SK-N-SH (cell line): ENCODE measurements at regions not wholly inside any gene's neighbourhood (a gene's known extent, or its start where the extent isn't known, plus 50 kb on each side); places are given as distances from the start of the nearest gene placed in this dataset.

Experiments
- CTCF ChIA-PET: fragments of 300-600, 350-600 bp; formaldehyde crosslinking; extraction: SDS; loops from one replicate; lab custom pipeline; 2021; lab: Yijun Ruan, JAX
- POLR2A ChIA-PET: fragments of 350-600 bp; sonication (Branson Sonifier 250); formaldehyde crosslinking; extraction: SDS; loops from one replicate; lab custom pipeline; 2020; ENCODE audit warnings: antibody characterized with exemption, inconsistent platforms; lab: Yijun Ruan, JAX
- DNase-seq: peaks from one replicate; pipeline ENCODE4 v3.0.0; 2012
- H2AFZ ChIP-seq: fragments of 200-600 bp; sonication (generic); 2 replicates; pipeline ENCODE4 v1.8.1; 2016; ENCODE audit warnings: antibody characterized with exemption, mild to moderate bottlenecking, low read depth
- H3F3A ChIP-seq: fragments of 200-600 bp; sonication (generic); replicated peaks from 2 replicates; pipeline ENCODE3; 2016; ENCODE audit warnings: antibody characterized with exemption, mild to moderate bottlenecking; ENCODE audit not compliant: insufficient read depth
- H3K27ac ChIP-seq, 2 experiments: fragments of 200-500 bp in 1 of 2; fragments of 200-600 bp in 1 of 2; sonication (Bioruptor generic) in 1 of 2; sonication (generic), shearing (Covaris generic) in 1 of 2; 2 replicates each; pipeline versions ENCODE4 v1.5.1 to v1.6.1; 2014 to 2016; ENCODE audit warnings: low read depth in 2 of 2, inconsistent platforms in 1 of 2, low read length in 1 of 2, mild to moderate bottlenecking in 1 of 2, mixed read lengths in 1 of 2
- H3K27me3 ChIP-seq: fragments of 200-600 bp; sonication (generic), shearing (Covaris generic); 2 replicates; pipeline ENCODE4 v1.6.1; 2016; ENCODE audit warnings: mixed run types; ENCODE audit not compliant: insufficient read depth
- H3K36me3 ChIP-seq, 2 experiments: fragments of 200-500 bp in 1 of 2; fragments of 200-600 bp in 1 of 2; sonication (Bioruptor generic) in 1 of 2; sonication (generic) in 1 of 2; replicated peaks in 1 of 2; 2 replicates each; pipeline versions ENCODE3 to v1.5.1; 2014 to 2016; ENCODE audit warnings: low read length in 1 of 2, mild to moderate bottlenecking in 1 of 2; ENCODE audit not compliant: insufficient read depth in 2 of 2, control insufficient read depth in 1 of 2
- H3K4me1 ChIP-seq, 2 experiments: fragments of 200-500 bp in 1 of 2; fragments of 200-600 bp in 1 of 2; sonication (Bioruptor generic) in 1 of 2; sonication (generic), shearing (Covaris generic) in 1 of 2; 2 replicates each; pipeline versions ENCODE4 v1.5.1 to v1.6.1; 2014 to 2016; ENCODE audit warnings: low read depth in 1 of 2, low read length in 1 of 2, mixed run types in 1 of 2; ENCODE audit not compliant: insufficient read depth in 2 of 2, control insufficient read depth in 1 of 2
- H3K4me2 ChIP-seq: fragments of 200-600 bp; sonication (generic), shearing (Covaris generic); 2 replicates; pipeline ENCODE4 v1.6.1; 2017; ENCODE audit warnings: mixed run types
- H3K4me3 ChIP-seq, 2 experiments: fragments of 200-500 bp in 1 of 2; fragments of 200-600 bp in 1 of 2; sonication (Bioruptor generic) in 1 of 2; sonication (generic), shearing (Covaris generic) in 1 of 2; 2 replicates each; pipeline versions ENCODE4 v1.5.1 to v1.8.1; 2014 to 2016; ENCODE audit warnings: low read depth in 2 of 2, inconsistent platforms in 1 of 2, low read length in 1 of 2, mild to moderate bottlenecking in 1 of 2, mixed read lengths in 1 of 2, moderate library complexity in 1 of 2
- H3K79me2 ChIP-seq: fragments of 200-600 bp; sonication (generic); 2 replicates; pipeline ENCODE4 v1.8.1; 2017; ENCODE audit warnings: mild to moderate bottlenecking; ENCODE audit not compliant: insufficient read depth
- H3K9ac ChIP-seq: fragments of 200-600 bp; sonication (generic); 2 replicates; pipeline ENCODE4 v1.6.1; 2017; ENCODE audit warnings: mixed run types
- H3K9me2 ChIP-seq: fragments of 200-600 bp; sonication (generic); 2 replicates; pipeline ENCODE4 v1.6.1; 2017; ENCODE audit warnings: mixed run types
- H3K9me3 ChIP-seq: fragments of 200-600 bp; sonication (generic); 2 replicates; pipeline ENCODE4 v1.6.1; 2017; ENCODE audit warnings: mixed run types, mild to moderate bottlenecking, moderate library complexity
- H4K20me1 ChIP-seq: fragments of 200-600 bp; sonication (generic); 2 replicates; pipeline ENCODE4 v1.6.1; 2017; ENCODE audit warnings: mild to moderate bottlenecking, mixed run types; ENCODE audit not compliant: insufficient read depth
- CHD2 ChIP-seq: fragments of 150-350 bp; IDR thresholded peaks from 2 replicates; pipeline ENCODE4 v1.6.1; 2018; ENCODE audit warnings: low read length; ENCODE audit not compliant: partially characterized antibody
- EP300 ChIP-seq, 2 experiments: IDR thresholded peaks; 2 replicates each; pipeline versions ENCODE4 v1.4.0 to v1.6.1; 2012; ENCODE audit warnings: borderline replicate concordance in 1 of 2, low read depth in 1 of 2, low read length in 1 of 2
- FOSL2 ChIP-seq: IDR thresholded peaks from 2 replicates; pipeline ENCODE4 v1.4.0; 2012; ENCODE audit warnings: low read depth, mild to moderate bottlenecking, moderate library complexity, borderline replicate concordance
- FOXM1 ChIP-seq: IDR thresholded peaks from 2 replicates; pipeline ENCODE4 v1.4.0; 2012; ENCODE audit warnings: low read depth, mild to moderate bottlenecking
- GABPA ChIP-seq: IDR thresholded peaks from 2 replicates; pipeline ENCODE4 v1.4.0; 2012; ENCODE audit warnings: low read depth, mild to moderate bottlenecking
- MEF2A ChIP-seq: IDR thresholded peaks from 2 replicates; pipeline ENCODE4 v1.4.0; 2012; ENCODE audit warnings: low read depth, borderline replicate concordance
- POLR2AphosphoS5 ChIP-seq: IDR thresholded peaks from 2 replicates; pipeline ENCODE4 v1.6.1; 2012; ENCODE audit warnings: low read depth, low read length
- RCOR1 ChIP-seq: fragments of 150-350 bp; IDR thresholded peaks from 2 replicates; pipeline ENCODE4 v1.6.1; 2017; ENCODE audit warnings: antibody characterized with exemption, low read length
- RFX5 ChIP-seq: IDR thresholded peaks from 2 replicates; pipeline ENCODE4 v1.6.1; 2012; ENCODE audit warnings: mild to moderate bottlenecking, improper control_type of control experiment, low read length
- SIN3A ChIP-seq: IDR thresholded peaks from 2 replicates; pipeline ENCODE4 v1.6.1; 2012; ENCODE audit warnings: low read depth, mild to moderate bottlenecking, low read length, moderate library complexity, borderline replicate concordance
- TAF1 ChIP-seq: IDR thresholded peaks from 2 replicates; pipeline ENCODE4 v1.6.1; 2012; ENCODE audit warnings: low read depth, mild to moderate bottlenecking, low read length, moderate library complexity, borderline replicate concordance
- TCF12 ChIP-seq: IDR thresholded peaks from 2 replicates; pipeline ENCODE4 v1.4.0; 2012
- TEAD4 ChIP-seq: IDR thresholded peaks from 2 replicates; pipeline ENCODE4 v1.4.0; 2012; ENCODE audit warnings: mild to moderate bottlenecking, borderline replicate concordance; ENCODE audit not compliant: insufficient read depth
- WGBS: methylation state at CpG from one replicate; pipeline ENCODE4 v1.1.6; 2017; ENCODE audit warnings: low lambda C conversion rate; 5-methylcytosine and 5-hydroxymethylcytosine counted together
- TF ChIP-seq, protein P1 (sequence below): fragments of 200-600 bp; sonication (generic); IDR thresholded peaks from 2 replicates; pipeline ENCODE4 v1.6.1; 2017; ENCODE audit warnings: antibody characterized with exemption, mild to moderate bottlenecking, moderate library complexity
- TF ChIP-seq, protein P2 (sequence below): fragments of 150-350 bp; IDR thresholded peaks from 2 replicates; pipeline ENCODE4 v1.6.1; 2017; ENCODE audit warnings: antibody characterized with exemption, low read length, low read depth, borderline replicate concordance
- TF ChIP-seq, protein P3 (sequence below): IDR thresholded peaks from 2 replicates; pipeline ENCODE4 v1.4.0; 2012; ENCODE audit warnings: low read depth

DNA sequence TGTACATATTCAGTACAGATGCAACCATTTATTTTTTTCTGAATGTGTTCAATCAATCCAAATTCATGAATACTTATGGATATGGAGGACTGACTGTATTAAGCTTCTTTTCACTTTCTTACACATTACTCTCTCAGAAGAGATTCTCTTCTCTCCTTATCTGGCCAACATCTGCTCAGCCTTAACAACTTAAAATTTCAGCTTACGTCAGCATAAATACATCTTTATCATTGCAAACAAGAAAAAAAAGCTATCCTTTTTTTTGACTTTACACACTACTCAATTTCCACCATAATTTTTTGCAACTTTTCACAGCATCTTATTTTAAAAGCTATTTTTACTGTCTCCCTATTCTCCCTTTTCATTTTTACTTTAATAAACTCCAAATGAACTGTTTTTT, 80.9 kb upstream of the POT1 start:
- H3K4me3 ChIP-seq: no peak overlapping the region
- no peak for DNase-seq
- no peaks in the 10 kb centered on the region for H4K20me1 ChIP-seq
- no peak overlapping the region for H2AFZ ChIP-seq
- POLR2A ChIA-PET: no interaction called here
- CTCF ChIA-PET: no interaction called here
- no peaks in the 10 kb centered on the region for H3K4me1 ChIP-seq
- H3K9me3 ChIP-seq: no peaks in the 10 kb centered on the region
- H3K4me2 ChIP-seq: no peak overlapping the region
- TF ChIP-seq FOSL2 (no peak), MEF2A (no peak)
- H3K36me3 ChIP-seq: no peaks in the 10 kb centered on the region
- no peaks in the 10 kb centered on the region for H3K9me2 ChIP-seq
- no peak overlapping the region for H3K9ac ChIP-seq
- WGBS: 72% methylated on average over 1 of the region's 1 CpG
- H3K79me2 ChIP-seq: no peaks in the 10 kb centered on the region
- no peak overlapping the region for H3K27ac ChIP-seq
- no peaks in the 10 kb centered on the region for H3F3A ChIP-seq
- no peaks in the 10 kb centered on the region for H3K27me3 ChIP-seq

- no peaks in the 10 kb centered on the region for H3K27me3 ChIP-seq
- ChIA-PET CTCF (no interaction called here), POLR2A (no interaction called here)
- no peak overlapping the region for H3K4me3 ChIP-seq
- DNase-seq: no peak
- H3K36me3 ChIP-seq: no peaks in the 10 kb centered on the region
- no peaks in the 10 kb centered on the region for H3K9me2 ChIP-seq
- no peaks in the 10 kb centered on the region for H4K20me1 ChIP-seq
- no peak overlapping the region for H3K9ac ChIP-seq
- H3K4me1 ChIP-seq: no peaks in the 10 kb centered on the region; a peak in 2 of 4 replicates
- no peaks in the 10 kb centered on the region for H3K79me2 ChIP-seq
- WGBS: 82% methylated on average over 4 of the region's 4 CpGs
- no peaks in the 10 kb centered on the region for H3K9me3 ChIP-seq
- TF ChIP-seq MEF2A (no peak), EP300 (IDR thresholded peaks at IDR 0.05; ENCODE audit: borderline replicate concordance in 1 of 2, low read depth in 1 of 2, low read length in 1 of 2) (no peak)
- TF ChIP-seq, protein P1, sequence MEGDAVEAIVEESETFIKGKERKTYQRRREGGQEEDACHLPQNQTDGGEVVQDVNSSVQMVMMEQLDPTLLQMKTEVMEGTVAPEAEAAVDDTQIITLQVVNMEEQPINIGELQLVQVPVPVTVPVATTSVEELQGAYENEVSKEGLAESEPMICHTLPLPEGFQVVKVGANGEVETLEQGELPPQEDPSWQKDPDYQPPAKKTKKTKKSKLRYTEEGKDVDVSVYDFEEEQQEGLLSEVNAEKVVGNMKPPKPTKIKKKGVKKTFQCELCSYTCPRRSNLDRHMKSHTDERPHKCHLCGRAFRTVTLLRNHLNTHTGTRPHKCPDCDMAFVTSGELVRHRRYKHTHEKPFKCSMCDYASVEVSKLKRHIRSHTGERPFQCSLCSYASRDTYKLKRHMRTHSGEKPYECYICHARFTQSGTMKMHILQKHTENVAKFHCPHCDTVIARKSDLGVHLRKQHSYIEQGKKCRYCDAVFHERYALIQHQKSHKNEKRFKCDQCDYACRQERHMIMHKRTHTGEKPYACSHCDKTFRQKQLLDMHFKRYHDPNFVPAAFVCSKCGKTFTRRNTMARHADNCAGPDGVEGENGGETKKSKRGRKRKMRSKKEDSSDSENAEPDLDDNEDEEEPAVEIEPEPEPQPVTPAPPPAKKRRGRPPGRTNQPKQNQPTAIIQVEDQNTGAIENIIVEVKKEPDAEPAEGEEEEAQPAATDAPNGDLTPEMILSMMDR: peak; percentile 25; the same call in 1 of the 2 replicates
- H3K4me2 ChIP-seq: no peak overlapping the region
- no peak overlapping the region for H2AFZ ChIP-seq
- peaks cover 24% of the 10 kb centered on the region for H3F3A ChIP-seq
- no peak overlapping the region for H3K27ac ChIP-seq
Observed at GRCh38 chr7:124996778-124997177, 67.2 kb upstream of the POT1 start.

GRCh38 chr7:124992851-124993562, 63.4 kb upstream of the POT1 start:
- peak overlapping the region; percentile 68 to 91 for H3K27ac ChIP-seq
- H3K9me2 ChIP-seq: no peaks in the 10 kb centered on the region
- H3K36me3 ChIP-seq: no peaks in the 10 kb centered on the region
- H3K4me2 ChIP-seq: peak overlapping the region; percentile 72
- peak overlapping the region; percentile 42; the same call in 1 of the 2 replicates for H3K9ac ChIP-seq
- no peaks in the 10 kb centered on the region for H3K9me3 ChIP-seq
- 4% methylated on average over 4 of the region's 4 CpGs for WGBS
- ChIA-PET CTCF (no interaction called here), POLR2A (no interaction called here)
- no peaks in the 10 kb centered on the region for H4K20me1 ChIP-seq
- peak overlapping the region; percentile 69 for H2AFZ ChIP-seq
- no peaks in the 10 kb centered on the region for H3K79me2 ChIP-seq
- H3K27me3 ChIP-seq: no peaks in the 10 kb centered on the region
- H3K4me3 ChIP-seq: peak overlapping the region; percentile 10 to 52; a peak in 3 of 4 replicates
- H3K4me1 ChIP-seq: peaks cover 0 to 6% of the 10 kb centered on the region in 2 experiments; a peak in 3 of 4 replicates
- no peak for DNase-seq
- H3F3A ChIP-seq: peaks cover 32% of the 10 kb centered on the region
- TF ChIP-seq, protein P2, sequence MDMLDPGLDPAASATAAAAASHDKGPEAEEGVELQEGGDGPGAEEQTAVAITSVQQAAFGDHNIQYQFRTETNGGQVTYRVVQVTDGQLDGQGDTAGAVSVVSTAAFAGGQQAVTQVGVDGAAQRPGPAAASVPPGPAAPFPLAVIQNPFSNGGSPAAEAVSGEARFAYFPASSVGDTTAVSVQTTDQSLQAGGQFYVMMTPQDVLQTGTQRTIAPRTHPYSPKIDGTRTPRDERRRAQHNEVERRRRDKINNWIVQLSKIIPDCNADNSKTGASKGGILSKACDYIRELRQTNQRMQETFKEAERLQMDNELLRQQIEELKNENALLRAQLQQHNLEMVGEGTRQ: no peak
- TF ChIP-seq GABPA (no peak; the same call in 1 of the 2 replicates), TCF12 (peak; percentile 90), CHD2 (no peak), RFX5 (no peak), FOXM1 (peak; percentile 67; the same call in 1 of the 2 replicates), TAF1 (no peak), SIN3A (peak; percentile 18; the same call in 1 of the 2 replicates), MEF2A (peak; percentile 29; the same call in 1 of the 2 replicates), RCOR1 (no peak), TEAD4 (peak; percentile 85), POLR2AphosphoS5 (peak; percentile 66; the same call in 1 of the 2 replicates)
- TF ChIP-seq, protein P3, sequence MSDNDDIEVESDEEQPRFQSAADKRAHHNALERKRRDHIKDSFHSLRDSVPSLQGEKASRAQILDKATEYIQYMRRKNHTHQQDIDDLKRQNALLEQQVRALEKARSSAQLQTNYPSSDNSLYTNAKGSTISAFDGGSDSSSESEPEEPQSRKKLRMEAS: peak; percentile 74
- TF ChIP-seq, protein P1: no peak
